ENCODE measurements at regions not wholly inside any gene's neighbourhood (a gene's known extent, or its start where the extent isn't known, plus 50 kb on each side); places are given as distances from the start of the nearest gene placed in this dataset.

GRCh38 chr5:124383693-124384092 lies 362.7 kb downstream of the ZNF608 start:
- H3K9me3 ChIP-seq (ENCODE audit: control extremely low read depth in 1 of 5, control insufficient read depth in 4 of 5, insufficient read depth in 2 of 5, low read depth in 1 of 5, low read length in 4 of 5), result peaks cover 2 to 32% (median 7%) of the 10 kb centered on the region in 5 experiments
- H3K4me1 ChIP-seq (ENCODE audit: control extremely low read depth in 1 of 4, control insufficient read depth in 4 of 4, insufficient read depth in 4 of 4, low read length in 3 of 4), result no peaks in the 10 kb centered on the region
- no peaks in the 10 kb centered on the region for H3K27me3 ChIP-seq (replicated peaks in 2 of 5; ENCODE audit: control insufficient read depth in 4 of 5, insufficient read depth in 5 of 5, low read length in 4 of 5)
- ChIA-PET POLR2A (no interaction called here), CTCF (no interaction called here)
- no peaks in the 10 kb centered on the region for H3K36me3 ChIP-seq (ENCODE audit: control insufficient read depth in 4 of 4, insufficient read depth in 4 of 4, low read length in 3 of 4)
- H3K27ac ChIP-seq (ENCODE audit: insufficient read depth in 1 of 2, low read depth in 1 of 2, low read length in 2 of 2, poor library complexity in 1 of 2, severe bottlenecking in 2 of 2), result no peak overlapping the region
- no peak for DNase-seq
- no peak overlapping the region for H3K4me3 ChIP-seq (ENCODE audit: control insufficient read depth in 1 of 7, extremely low read depth in 1 of 7, insufficient read depth in 4 of 7, low read depth in 2 of 7, low read length in 6 of 7)

GRCh38 chr5:124377386-124377785 lies 369.1 kb downstream of the ZNF608 start:
- H3K4me3 ChIP-seq (ENCODE audit: control insufficient read depth in 1 of 7, extremely low read depth in 1 of 7, insufficient read depth in 4 of 7, low read depth in 2 of 7, low read length in 6 of 7), result no peak overlapping the region
- ChIA-PET CTCF (no interaction called here), POLR2A (no interaction called here)
- no peaks in the 10 kb centered on the region for H3K4me1 ChIP-seq (ENCODE audit: control extremely low read depth in 1 of 4, control insufficient read depth in 4 of 4, insufficient read depth in 4 of 4, low read length in 3 of 4)
- H3K9me3 ChIP-seq (ENCODE audit: control extremely low read depth in 1 of 5, control insufficient read depth in 4 of 5, insufficient read depth in 2 of 5, low read depth in 1 of 5, low read length in 4 of 5), result peaks cover 0 to 22% (median 0%) of the 10 kb centered on the region in 5 experiments
- no peaks in the 10 kb centered on the region for H3K36me3 ChIP-seq (ENCODE audit: control insufficient read depth in 4 of 4, insufficient read depth in 4 of 4, low read length in 3 of 4)
- no peaks in the 10 kb centered on the region for H3K27me3 ChIP-seq (replicated peaks in 2 of 5; ENCODE audit: control insufficient read depth in 4 of 5, insufficient read depth in 5 of 5, low read length in 4 of 5)
- no peak overlapping the region for H3K27ac ChIP-seq (ENCODE audit: insufficient read depth in 1 of 2, low read depth in 1 of 2, low read length in 2 of 2, poor library complexity in 1 of 2, severe bottlenecking in 2 of 2)
- no peak for DNase-seq
- WGBS (ENCODE audit: insufficient coverage), result 100% methylated on average over 1 of the region's 1 CpG

DNA sequence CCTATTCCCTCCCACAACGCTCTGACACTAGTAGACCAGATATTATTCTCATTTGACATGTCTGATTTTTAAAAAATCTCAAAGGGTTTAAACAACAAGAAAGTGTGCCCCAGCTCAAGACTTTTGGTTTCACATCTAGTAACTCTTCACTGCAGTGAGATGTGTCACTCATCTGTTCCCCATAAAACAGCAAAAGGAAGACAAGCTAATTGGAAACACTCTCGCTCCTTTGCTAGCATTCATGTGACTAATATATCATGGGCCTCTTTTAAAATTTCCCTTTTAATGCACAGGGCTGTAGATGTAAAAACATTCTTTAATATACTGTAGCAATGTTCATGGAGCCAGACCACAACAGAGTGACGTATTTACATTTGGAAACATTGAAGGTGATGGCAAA lies 372.6 kb downstream of the ZNF608 start:
- Histone ChIP-seq H3K27ac (ENCODE audit: insufficient read depth in 1 of 2, low read depth in 1 of 2, low read length in 2 of 2, poor library complexity in 1 of 2, severe bottlenecking in 2 of 2) (no peak overlapping the region), H3K36me3 (ENCODE audit: control insufficient read depth in 4 of 4, insufficient read depth in 4 of 4, low read length in 3 of 4) (no peaks in the 10 kb centered on the region), H3K9me3 (ENCODE audit: control extremely low read depth in 1 of 5, control insufficient read depth in 4 of 5, insufficient read depth in 2 of 5, low read depth in 1 of 5, low read length in 4 of 5) (peaks cover 0 to 9% (median 2%) of the 10 kb centered on the region in 5 experiments), H3K4me3 (ENCODE audit: control insufficient read depth in 1 of 7, extremely low read depth in 1 of 7, insufficient read depth in 4 of 7, low read depth in 2 of 7, low read length in 6 of 7) (no peak overlapping the region), H3K27me3 (replicated peaks in 2 of 5; ENCODE audit: control insufficient read depth in 4 of 5, insufficient read depth in 5 of 5, low read length in 4 of 5) (no peaks in the 10 kb centered on the region), H3K4me1 (ENCODE audit: control extremely low read depth in 1 of 4, control insufficient read depth in 4 of 4, insufficient read depth in 4 of 4, low read length in 3 of 4) (no peaks in the 10 kb centered on the region)
- 100% methylated on average over 1 of the region's 3 CpGs for WGBS (ENCODE audit: insufficient coverage)
- ChIA-PET CTCF (no interaction called here), POLR2A (no interaction called here)
- DNase-seq, result no peak

GRCh38 chr5:124372457-124372856 lies 374.0 kb downstream of the ZNF608 start:
- H3K36me3 ChIP-seq (ENCODE audit: control insufficient read depth in 4 of 4, insufficient read depth in 4 of 4, low read length in 3 of 4), result no peaks in the 10 kb centered on the region
- H3K27ac ChIP-seq (ENCODE audit: insufficient read depth in 1 of 2, low read depth in 1 of 2, low read length in 2 of 2, poor library complexity in 1 of 2, severe bottlenecking in 2 of 2), result no peak overlapping the region
- WGBS (ENCODE audit: insufficient coverage), result 92% methylated on average over 2 of the region's 4 CpGs
- CTCF ChIA-PET, result no interaction called here
- no peaks in the 10 kb centered on the region for H3K27me3 ChIP-seq (replicated peaks in 2 of 5; ENCODE audit: control insufficient read depth in 4 of 5, insufficient read depth in 5 of 5, low read length in 4 of 5)
- no peak for DNase-seq
- peaks cover 0 to 9% (median 2%) of the 10 kb centered on the region in 5 experiments for H3K9me3 ChIP-seq (ENCODE audit: control extremely low read depth in 1 of 5, control insufficient read depth in 4 of 5, insufficient read depth in 2 of 5, low read depth in 1 of 5, low read length in 4 of 5)
- POLR2A ChIA-PET, result no interaction called here
- no peaks in the 10 kb centered on the region for H3K4me1 ChIP-seq (ENCODE audit: control extremely low read depth in 1 of 4, control insufficient read depth in 4 of 4, insufficient read depth in 4 of 4, low read length in 3 of 4)
- no peak overlapping the region for H3K4me3 ChIP-seq (ENCODE audit: control insufficient read depth in 1 of 7, extremely low read depth in 1 of 7, insufficient read depth in 4 of 7, low read depth in 2 of 7, low read length in 6 of 7)

- ChIA-PET POLR2A (no interaction called here), CTCF (no interaction called here)
- Histone ChIP-seq H3K9me3 (ENCODE audit: control extremely low read depth in 1 of 5, control insufficient read depth in 4 of 5, insufficient read depth in 2 of 5, low read depth in 1 of 5, low read length in 4 of 5) (peaks cover 0 to 9% (median 2%) of the 10 kb centered on the region in 5 experiments), H3K36me3 (ENCODE audit: control insufficient read depth in 4 of 4, insufficient read depth in 4 of 4, low read length in 3 of 4) (no peaks in the 10 kb centered on the region), H3K27me3 (replicated peaks in 2 of 5; ENCODE audit: control insufficient read depth in 4 of 5, insufficient read depth in 5 of 5, low read length in 4 of 5) (no peaks in the 10 kb centered on the region), H3K4me3 (ENCODE audit: control insufficient read depth in 1 of 7, extremely low read depth in 1 of 7, insufficient read depth in 4 of 7, low read depth in 2 of 7, low read length in 6 of 7) (no peak overlapping the region), H3K4me1 (ENCODE audit: control extremely low read depth in 1 of 4, control insufficient read depth in 4 of 4, insufficient read depth in 4 of 4, low read length in 3 of 4) (no peaks in the 10 kb centered on the region), H3K27ac (ENCODE audit: insufficient read depth in 1 of 2, low read depth in 1 of 2, low read length in 2 of 2, poor library complexity in 1 of 2, severe bottlenecking in 2 of 2) (no peak overlapping the region)
- DNase-seq, result no peak
- WGBS (ENCODE audit: insufficient coverage), result 95% methylated on average over 3 of the region's 4 CpGs
Observed at GRCh38 chr5:124371111-124371706, 375.2 kb downstream of the ZNF608 start.

DNA sequence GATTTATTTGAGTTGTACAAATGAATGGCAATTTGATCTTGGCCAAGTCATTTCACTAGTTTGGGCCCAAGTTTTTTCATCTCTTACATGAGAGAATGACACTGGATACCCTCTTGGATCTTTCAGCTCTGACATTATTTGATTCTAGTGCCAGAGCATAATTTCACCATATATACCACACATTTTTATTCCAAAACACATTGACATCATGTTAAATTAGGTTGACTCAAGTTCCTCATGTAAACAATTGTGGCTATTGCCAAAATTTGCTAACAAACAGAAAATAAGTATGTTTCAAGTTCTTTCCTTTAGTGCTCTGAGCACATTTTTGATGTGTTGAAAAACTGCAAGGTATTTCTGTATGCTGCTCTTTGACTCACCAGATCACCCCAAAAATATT lies 375.8 kb downstream of the ZNF608 start:
- Histone ChIP-seq H3K27ac (ENCODE audit: insufficient read depth in 1 of 2, low read depth in 1 of 2, low read length in 2 of 2, poor library complexity in 1 of 2, severe bottlenecking in 2 of 2) (no peak overlapping the region), H3K27me3 (replicated peaks in 2 of 5; ENCODE audit: control insufficient read depth in 4 of 5, insufficient read depth in 5 of 5, low read length in 4 of 5) (no peaks in the 10 kb centered on the region), H3K9me3 (ENCODE audit: control extremely low read depth in 1 of 5, control insufficient read depth in 4 of 5, insufficient read depth in 2 of 5, low read depth in 1 of 5, low read length in 4 of 5) (peaks cover 0 to 9% (median 2%) of the 10 kb centered on the region in 5 experiments), H3K4me3 (ENCODE audit: control insufficient read depth in 1 of 7, extremely low read depth in 1 of 7, insufficient read depth in 4 of 7, low read depth in 2 of 7, low read length in 6 of 7) (no peak overlapping the region), H3K36me3 (ENCODE audit: control insufficient read depth in 4 of 4, insufficient read depth in 4 of 4, low read length in 3 of 4) (no peaks in the 10 kb centered on the region), H3K4me1 (ENCODE audit: control extremely low read depth in 1 of 4, control insufficient read depth in 4 of 4, insufficient read depth in 4 of 4, low read length in 3 of 4) (no peaks in the 10 kb centered on the region)
- ChIA-PET CTCF (no interaction called here), POLR2A (no interaction called here)
- DNase-seq, result no peak

GRCh38 chr5:124365361-124365801 lies 381.1 kb downstream of the ZNF608 start:
- POLR2A ChIA-PET, result no interaction called here
- CTCF ChIA-PET, result no interaction called here
- Histone ChIP-seq H3K36me3 (ENCODE audit: control insufficient read depth in 4 of 4, insufficient read depth in 4 of 4, low read length in 3 of 4) (no peaks in the 10 kb centered on the region), H3K4me3 (ENCODE audit: control insufficient read depth in 1 of 7, extremely low read depth in 1 of 7, insufficient read depth in 4 of 7, low read depth in 2 of 7, low read length in 6 of 7) (no peak overlapping the region), H3K4me1 (ENCODE audit: control extremely low read depth in 1 of 4, control insufficient read depth in 4 of 4, insufficient read depth in 4 of 4, low read length in 3 of 4) (no peaks in the 10 kb centered on the region), H3K9me3 (ENCODE audit: control extremely low read depth in 1 of 5, control insufficient read depth in 4 of 5, insufficient read depth in 2 of 5, low read depth in 1 of 5, low read length in 4 of 5) (peaks cover 0 to 2% (median 0%) of the 10 kb centered on the region in 5 experiments), H3K27ac (ENCODE audit: insufficient read depth in 1 of 2, low read depth in 1 of 2, low read length in 2 of 2, poor library complexity in 1 of 2, severe bottlenecking in 2 of 2) (no peak overlapping the region), H3K27me3 (replicated peaks in 2 of 5; ENCODE audit: control insufficient read depth in 4 of 5, insufficient read depth in 5 of 5, low read length in 4 of 5) (no peaks in the 10 kb centered on the region)
- 97% methylated on average over 3 of the region's 4 CpGs for WGBS (ENCODE audit: insufficient coverage)
- no peak for DNase-seq

All from common myeloid progenitor, CD34-positive (primary cell).